Prostate gland (tissue), 2 donors: ENCODE measurements at regions not wholly inside any gene's neighbourhood (a gene's known extent, or its start where the extent isn't known, plus 50 kb on each side); places are given as distances from the start of the nearest gene placed in this dataset.

ENCODE experiments used
- DNase-seq: peaks from one replicate; pipeline ENCODE4 v3.0.0-alpha.2; 2019; ENCODE audit warnings: low spot score
- H3K27ac ChIP-seq, 2 donors: fragments of 200-600 bp; sonication (generic); 2 replicates each; pipeline ENCODE4 v1.5.1; 2017 to 2019
- H3K27me3 ChIP-seq: fragments of 200-600 bp; sonication (generic); replicated peaks from 2 replicates; pipeline ENCODE4 v1.5.1; 2019; ENCODE audit not compliant: insufficient read depth
- H3K36me3 ChIP-seq, 2 donors: fragments of 200-600 bp; sonication (generic); 1 replicate in 1 of 2; 2 replicates in 1 of 2; pipeline versions ENCODE4 v1.5.1 to v1.8.1; 2017 to 2019
- H3K4me1 ChIP-seq: fragments of 200-600 bp; sonication (generic); replicated peaks from 2 replicates; pipeline ENCODE4 v1.5.1; 2019
- H3K4me3 ChIP-seq, 2 donors: fragments of 200-600 bp; sonication (generic); 2 replicates each; pipeline ENCODE4 v1.5.1; 2017 to 2019
- H3K9me3 ChIP-seq: fragments of 200-600 bp; sonication (generic); 2 replicates; pipeline ENCODE4 v1.5.1; 2017
- CTCF ChIP-seq, 4 experiments: fragments of 200-600 bp in 2 of 4; fragments of 450-650 bp in 2 of 4; sonication (generic) in 2 of 4; IDR thresholded peaks; 1 replicate in 3 of 4; 2 replicates in 1 of 4; pipeline ENCODE4 v1.5.1; 2016 to 2019; ENCODE audit warnings: antibody characterized with exemption in 4 of 4, mild to moderate bottlenecking in 2 of 4, moderate library complexity in 2 of 4
- POLR2A ChIP-seq: fragments of 450-650 bp; IDR thresholded peaks from one replicate; pipeline ENCODE4 v1.6.1; 2016; ENCODE audit warnings: antibody characterized with exemption, mild to moderate bottlenecking
- POLR2AphosphoS5 ChIP-seq: sonication (generic); formaldehyde crosslinking; IDR thresholded peaks from one replicate; pipeline ENCODE4 v1.6.1; 2017; ENCODE audit warnings: antibody characterized with exemption
- WGBS: methylation state at CpG from one replicate; pipeline ENCODE4 v1.1.5; 2018; 5-methylcytosine and 5-hydroxymethylcytosine counted together
- intact Hi-C: fragments of 100-400 bp; cut with DNase I; formaldehyde crosslinking; loops from one replicate; pipeline ENCODE4 v1.14.2; 2022

GRCh38 chr18:1998121-1998520 lies 573.2 kb downstream of the METTL4 start:
- no peak for TF ChIP-seq POLR2AphosphoS5
- no peak for TF ChIP-seq POLR2A
- no peak overlapping the region for H3K4me3 ChIP-seq
- no peaks in the 10 kb centered on the region for H3K9me3 ChIP-seq
- H3K27ac ChIP-seq: no peak overlapping the region
- intact Hi-C loops: no loop called here
- no peaks in the 10 kb centered on the region for H3K36me3 ChIP-seq
- H3K27me3 ChIP-seq: no peaks in the 10 kb centered on the region
- DNase-seq: no peak
- 77% methylated on average over 2 of the region's 2 CpGs for WGBS
- H3K4me1 ChIP-seq: no peaks in the 10 kb centered on the region

- Histone ChIP-seq H3K4me1 (no peaks in the 10 kb centered on the region), H3K27ac (no peak overlapping the region), H3K36me3 (no peaks in the 10 kb centered on the region), H3K27me3 (no peaks in the 10 kb centered on the region), H3K9me3 (no peaks in the 10 kb centered on the region), H3K4me3 (no peak overlapping the region)
- DNase-seq: no peak
- intact Hi-C loops: no loop called here
- WGBS: 95% methylated on average over 3 of the region's 3 CpGs
- no peak for TF ChIP-seq POLR2A
- no peak for TF ChIP-seq POLR2AphosphoS5
- TF ChIP-seq CTCF (IDR thresholded peaks at IDR 0.05): no peak
Observed at GRCh38 chr18:1999387-1999786, 571.9 kb downstream of the METTL4 start.

DNA sequence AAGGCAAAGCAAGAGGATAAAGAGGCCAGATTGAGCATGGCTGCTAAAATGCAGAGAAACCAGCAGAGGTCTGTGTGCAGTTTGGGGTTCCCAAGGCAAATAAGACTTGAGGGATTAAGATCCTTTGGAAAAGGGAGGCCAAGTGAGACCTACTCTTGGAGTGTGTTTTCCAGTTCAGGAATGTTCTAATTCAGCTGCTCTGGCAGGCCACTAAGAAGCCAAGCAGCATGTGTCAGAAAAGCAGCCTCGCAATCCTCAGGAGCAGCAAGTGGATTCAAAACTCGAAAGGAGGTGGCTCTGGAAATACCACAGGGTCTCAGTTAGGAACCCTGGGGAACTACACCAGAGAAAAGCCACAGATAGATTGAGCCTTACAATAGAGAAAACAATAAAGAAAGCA lies 569.2 kb downstream of the METTL4 start:
- Histone ChIP-seq H3K27ac (no peak overlapping the region), H3K4me3 (no peak overlapping the region), H3K36me3 (no peaks in the 10 kb centered on the region), H3K4me1 (no peaks in the 10 kb centered on the region), H3K9me3 (no peaks in the 10 kb centered on the region), H3K27me3 (no peaks in the 10 kb centered on the region)
- no peak for DNase-seq
- TF ChIP-seq POLR2A: no peak
- TF ChIP-seq CTCF (IDR thresholded peaks at IDR 0.05): no peak
- TF ChIP-seq POLR2AphosphoS5: no peak
- intact Hi-C loops: no loop called here
- 79% methylated on average over 2 of the region's 2 CpGs for WGBS

DNA sequence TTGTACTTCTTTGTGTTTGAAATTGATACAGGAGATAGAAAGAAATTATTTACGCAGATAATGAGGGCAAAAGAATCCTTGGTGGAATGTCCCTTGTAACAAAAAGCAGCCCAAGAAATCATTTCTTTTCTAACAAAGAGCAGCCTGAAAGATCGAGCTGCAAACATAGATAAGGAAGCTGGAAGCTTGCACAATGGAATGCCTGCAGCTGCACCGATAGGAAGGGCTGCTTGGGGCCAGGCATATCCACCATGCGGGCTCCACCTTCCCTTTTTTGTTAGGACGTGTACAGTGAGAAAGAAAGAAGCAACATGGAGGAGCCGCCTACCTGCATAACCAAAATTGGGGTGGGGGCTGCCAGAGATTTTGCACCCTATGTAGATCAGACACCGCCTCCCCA lies 568.7 kb downstream of the METTL4 start:
- Histone ChIP-seq H3K36me3 (no peaks in the 10 kb centered on the region), H3K27me3 (no peaks in the 10 kb centered on the region), H3K27ac (no peak overlapping the region), H3K4me1 (no peaks in the 10 kb centered on the region), H3K9me3 (no peaks in the 10 kb centered on the region), H3K4me3 (no peak overlapping the region)
- DNase-seq: no peak
- TF ChIP-seq CTCF (IDR thresholded peaks at IDR 0.05) (no peak), POLR2A (no peak), POLR2AphosphoS5 (no peak)
- WGBS: 59% methylated on average over 7 of the region's 7 CpGs
- intact Hi-C loops: no loop called here

DNA sequence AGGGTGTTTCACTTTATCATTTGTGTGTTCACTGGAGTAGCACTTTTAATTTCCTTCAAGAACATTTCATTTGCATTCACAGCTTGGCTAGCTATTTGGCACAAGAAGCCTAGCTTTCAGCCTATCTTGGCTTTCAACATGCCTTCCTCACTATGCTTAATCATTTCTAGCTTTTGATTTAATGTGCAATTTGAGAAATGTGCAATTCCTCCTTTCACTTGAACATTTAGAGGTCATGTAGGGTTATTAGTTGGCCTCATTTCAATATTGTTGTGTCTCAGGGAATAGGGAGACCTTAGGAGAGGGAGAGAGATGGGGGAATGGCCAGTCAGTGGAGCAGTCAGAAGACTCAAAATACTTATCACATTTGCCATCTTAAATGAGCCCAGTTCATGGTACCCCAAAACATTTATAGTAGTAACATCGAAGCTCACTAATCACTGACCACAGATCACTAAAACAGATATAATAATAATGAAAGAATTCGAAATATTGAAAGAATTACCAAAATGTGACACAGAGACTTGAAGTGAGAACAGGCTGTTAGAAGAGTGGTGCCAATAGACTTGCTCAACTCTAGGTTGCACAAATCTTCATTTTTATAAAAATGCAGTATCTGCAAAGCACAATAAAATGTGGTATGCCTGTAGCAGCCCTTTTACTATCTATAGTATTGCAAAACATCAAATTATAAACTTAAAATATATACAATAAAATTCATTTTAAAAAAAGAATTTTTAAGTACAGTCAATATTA lies 561.2 kb downstream of the METTL4 start:
- Histone ChIP-seq H3K4me1 (no peaks in the 10 kb centered on the region), H3K36me3 (no peaks in the 10 kb centered on the region), H3K4me3 (no peak overlapping the region), H3K27me3 (no peaks in the 10 kb centered on the region), H3K27ac (no peak overlapping the region), H3K9me3 (no peaks in the 10 kb centered on the region)
- TF ChIP-seq CTCF (IDR thresholded peaks at IDR 0.05) (no peak), POLR2AphosphoS5 (no peak), POLR2A (no peak)
- DNase-seq: no peak
- 77% methylated on average over 2 of the region's 2 CpGs for WGBS
- intact Hi-C loops: no loop called here
